LNCAP (cell line): ENCODE measurements at regions not wholly inside any gene's neighbourhood (a gene's known extent, or its start where the extent isn't known, plus 50 kb on each side); places are given as distances from the start of the nearest gene placed in this dataset.

Source experiments
- CTCF ChIP-seq: fragments of 450-650 bp; IDR thresholded peaks from 2 replicates; pipeline ENCODE4 v1.5.1; 2017; ENCODE audit warnings: mild to moderate bottlenecking

- no peak for TF ChIP-seq CTCF
These were observed 253.5 kb upstream of the ADAMTS5 start for GRCh38 chr21:27220416-27220815.

- TF ChIP-seq CTCF: no peak
These were observed 252.2 kb upstream of the ADAMTS5 start for GRCh38 chr21:27219068-27219467.

- TF ChIP-seq CTCF: no peak
These were observed 246.4 kb upstream of the ADAMTS5 start for GRCh38 chr21:27213303-27213702.

- TF ChIP-seq CTCF: no peak
These were observed 245.6 kb upstream of the ADAMTS5 start for GRCh38 chr21:27212441-27212840.

- TF ChIP-seq CTCF: no peak
These were observed 242.7 kb upstream of the ADAMTS5 start for GRCh38 chr21:27209546-27209945.

GRCh38 chr21:27206368-27206982, 239.6 kb upstream of the ADAMTS5 start:
- no peak for TF ChIP-seq CTCF

- TF ChIP-seq CTCF: no peak
These were observed 235.4 kb upstream of the ADAMTS5 start for GRCh38 chr21:27202301-27202700.

GRCh38 chr21:27201197-27201596, 234.3 kb upstream of the ADAMTS5 start:
- no peak for TF ChIP-seq CTCF
